SK-N-SH (cell line): ENCODE measurements at regions not wholly inside any gene's neighbourhood (a gene's known extent, or its start where the extent isn't known, plus 50 kb on each side); places are given as distances from the start of the nearest gene placed in this dataset.

Source experiments
- CTCF ChIA-PET: fragments of 300-600, 350-600 bp; formaldehyde crosslinking; extraction: SDS; loops from one replicate; lab custom pipeline; 2021; lab: Yijun Ruan, JAX
- POLR2A ChIA-PET: fragments of 350-600 bp; sonication (Branson Sonifier 250); formaldehyde crosslinking; extraction: SDS; loops from one replicate; lab custom pipeline; 2020; ENCODE audit warnings: antibody characterized with exemption, inconsistent platforms; lab: Yijun Ruan, JAX
- DNase-seq: peaks from one replicate; pipeline ENCODE4 v3.0.0; 2012
- H2AFZ ChIP-seq: fragments of 200-600 bp; sonication (generic); 2 replicates; pipeline ENCODE4 v1.8.1; 2016; ENCODE audit warnings: antibody characterized with exemption, mild to moderate bottlenecking, low read depth
- H3F3A ChIP-seq: fragments of 200-600 bp; sonication (generic); replicated peaks from 2 replicates; pipeline ENCODE3; 2016; ENCODE audit warnings: antibody characterized with exemption, mild to moderate bottlenecking; ENCODE audit not compliant: insufficient read depth
- H3K27ac ChIP-seq, 2 experiments: fragments of 200-500 bp in 1 of 2; fragments of 200-600 bp in 1 of 2; sonication (Bioruptor generic) in 1 of 2; sonication (generic), shearing (Covaris generic) in 1 of 2; 2 replicates each; pipeline versions ENCODE4 v1.5.1 to v1.6.1; 2014 to 2016; ENCODE audit warnings: low read depth in 2 of 2, inconsistent platforms in 1 of 2, low read length in 1 of 2, mild to moderate bottlenecking in 1 of 2, mixed read lengths in 1 of 2
- H3K27me3 ChIP-seq: fragments of 200-600 bp; sonication (generic), shearing (Covaris generic); 2 replicates; pipeline ENCODE4 v1.6.1; 2016; ENCODE audit warnings: mixed run types; ENCODE audit not compliant: insufficient read depth
- H3K36me3 ChIP-seq, 2 experiments: fragments of 200-500 bp in 1 of 2; fragments of 200-600 bp in 1 of 2; sonication (Bioruptor generic) in 1 of 2; sonication (generic) in 1 of 2; replicated peaks in 1 of 2; 2 replicates each; pipeline versions ENCODE3 to v1.5.1; 2014 to 2016; ENCODE audit warnings: low read length in 1 of 2, mild to moderate bottlenecking in 1 of 2; ENCODE audit not compliant: insufficient read depth in 2 of 2, control insufficient read depth in 1 of 2
- H3K4me1 ChIP-seq, 2 experiments: fragments of 200-500 bp in 1 of 2; fragments of 200-600 bp in 1 of 2; sonication (Bioruptor generic) in 1 of 2; sonication (generic), shearing (Covaris generic) in 1 of 2; 2 replicates each; pipeline versions ENCODE4 v1.5.1 to v1.6.1; 2014 to 2016; ENCODE audit warnings: low read depth in 1 of 2, low read length in 1 of 2, mixed run types in 1 of 2; ENCODE audit not compliant: insufficient read depth in 2 of 2, control insufficient read depth in 1 of 2
- H3K4me2 ChIP-seq: fragments of 200-600 bp; sonication (generic), shearing (Covaris generic); 2 replicates; pipeline ENCODE4 v1.6.1; 2017; ENCODE audit warnings: mixed run types
- H3K4me3 ChIP-seq, 2 experiments: fragments of 200-500 bp in 1 of 2; fragments of 200-600 bp in 1 of 2; sonication (Bioruptor generic) in 1 of 2; sonication (generic), shearing (Covaris generic) in 1 of 2; 2 replicates each; pipeline versions ENCODE4 v1.5.1 to v1.8.1; 2014 to 2016; ENCODE audit warnings: low read depth in 2 of 2, inconsistent platforms in 1 of 2, low read length in 1 of 2, mild to moderate bottlenecking in 1 of 2, mixed read lengths in 1 of 2, moderate library complexity in 1 of 2
- H3K79me2 ChIP-seq: fragments of 200-600 bp; sonication (generic); 2 replicates; pipeline ENCODE4 v1.8.1; 2017; ENCODE audit warnings: mild to moderate bottlenecking; ENCODE audit not compliant: insufficient read depth
- H3K9ac ChIP-seq: fragments of 200-600 bp; sonication (generic); 2 replicates; pipeline ENCODE4 v1.6.1; 2017; ENCODE audit warnings: mixed run types
- H3K9me2 ChIP-seq: fragments of 200-600 bp; sonication (generic); 2 replicates; pipeline ENCODE4 v1.6.1; 2017; ENCODE audit warnings: mixed run types
- H3K9me3 ChIP-seq: fragments of 200-600 bp; sonication (generic); 2 replicates; pipeline ENCODE4 v1.6.1; 2017; ENCODE audit warnings: mixed run types, mild to moderate bottlenecking, moderate library complexity
- H4K20me1 ChIP-seq: fragments of 200-600 bp; sonication (generic); 2 replicates; pipeline ENCODE4 v1.6.1; 2017; ENCODE audit warnings: mild to moderate bottlenecking, mixed run types; ENCODE audit not compliant: insufficient read depth
- FOSL2 ChIP-seq: IDR thresholded peaks from 2 replicates; pipeline ENCODE4 v1.4.0; 2012; ENCODE audit warnings: low read depth, mild to moderate bottlenecking, moderate library complexity, borderline replicate concordance
- GABPA ChIP-seq: IDR thresholded peaks from 2 replicates; pipeline ENCODE4 v1.4.0; 2012; ENCODE audit warnings: low read depth, mild to moderate bottlenecking
- GATA2 ChIP-seq: sonication (generic); formaldehyde crosslinking; IDR thresholded peaks from 2 replicates; pipeline ENCODE4 v1.5.0; 2020; ENCODE audit warnings: mild to moderate bottlenecking, missing genetic modification reagents
- IRF3 ChIP-seq: fragments of 150-350 bp; IDR thresholded peaks from 2 replicates; pipeline ENCODE4 v1.6.1; 2016; ENCODE audit warnings: mild to moderate bottlenecking, low read depth, low read length
- JUND ChIP-seq: IDR thresholded peaks from 2 replicates; pipeline ENCODE4 v1.4.0; 2012
- MEF2A ChIP-seq: IDR thresholded peaks from 2 replicates; pipeline ENCODE4 v1.4.0; 2012; ENCODE audit warnings: low read depth, borderline replicate concordance
- NFIC ChIP-seq: IDR thresholded peaks from 2 replicates; pipeline ENCODE4 v1.4.0; 2012; ENCODE audit warnings: borderline replicate concordance
- NRF1 ChIP-seq: IDR thresholded peaks from 2 replicates; pipeline ENCODE4 v1.6.1; 2012; ENCODE audit warnings: low read depth, mild to moderate bottlenecking, low read length
- POLR2AphosphoS5 ChIP-seq: IDR thresholded peaks from 2 replicates; pipeline ENCODE4 v1.6.1; 2012; ENCODE audit warnings: low read depth, low read length
- RCOR1 ChIP-seq: fragments of 150-350 bp; IDR thresholded peaks from 2 replicates; pipeline ENCODE4 v1.6.1; 2017; ENCODE audit warnings: antibody characterized with exemption, low read length
- RXRA ChIP-seq: IDR thresholded peaks from 2 replicates; pipeline ENCODE4 v1.4.0; 2012; ENCODE audit warnings: low read depth, mild to moderate bottlenecking, borderline replicate concordance
- USF1 ChIP-seq: IDR thresholded peaks from 2 replicates; pipeline ENCODE4 v1.4.0; 2012; ENCODE audit warnings: low read depth, borderline replicate concordance
- USF2 ChIP-seq: fragments of 150-350 bp; IDR thresholded peaks from 2 replicates; pipeline ENCODE4 v1.6.1; 2017; ENCODE audit warnings: antibody characterized with exemption, low read length, low read depth, borderline replicate concordance
- WGBS: methylation state at CpG from one replicate; pipeline ENCODE4 v1.1.6; 2017; ENCODE audit warnings: low lambda C conversion rate; 5-methylcytosine and 5-hydroxymethylcytosine counted together

GRCh38 chr1:87760155-87760554, 431.5 kb downstream of the LMO4 start:
- ChIA-PET POLR2A (no interaction called here), CTCF (no interaction called here)
- no peak for DNase-seq
- Histone ChIP-seq H3K4me2 (no peak overlapping the region), H3K9me2 (no peaks in the 10 kb centered on the region), H4K20me1 (no peaks in the 10 kb centered on the region), H3K79me2 (no peaks in the 10 kb centered on the region), H3K36me3 (no peaks in the 10 kb centered on the region), H3K27me3 (no peaks in the 10 kb centered on the region), H2AFZ (0 out of 2 replicates have a peak overlapping the region, but pooled peaks have one; percentile 10), H3K4me3 (no peak overlapping the region), H3K9me3 (no peaks in the 10 kb centered on the region), H3K27ac (no peak overlapping the region), H3K9ac (no peak overlapping the region), H3F3A (no peaks in the 10 kb centered on the region), H3K4me1 (no peaks in the 10 kb centered on the region)
- WGBS = 37% methylated on average over 2 of the region's 2 CpGs
- TF ChIP-seq MEF2A = no peak
- TF ChIP-seq RXRA = no peak
- no peak for TF ChIP-seq USF2
- no peak for TF ChIP-seq JUND
- TF ChIP-seq NFIC = no peak
- no peak for TF ChIP-seq NRF1

GRCh38 chr1:87760654-87761053, 432.0 kb downstream of the LMO4 start:
- Histone ChIP-seq H3K27ac (no peak overlapping the region), H3F3A (no peaks in the 10 kb centered on the region), H3K9me2 (no peaks in the 10 kb centered on the region), H2AFZ (0 out of 2 replicates have a peak overlapping the region, but pooled peaks have one; percentile 10), H3K36me3 (no peaks in the 10 kb centered on the region), H3K79me2 (no peaks in the 10 kb centered on the region), H3K27me3 (no peaks in the 10 kb centered on the region), H3K4me3 (no peak overlapping the region), H4K20me1 (no peaks in the 10 kb centered on the region), H3K9ac (no peak overlapping the region), H3K4me1 (no peaks in the 10 kb centered on the region), H3K9me3 (no peaks in the 10 kb centered on the region), H3K4me2 (no peak overlapping the region)
- no peak for TF ChIP-seq GABPA
- TF ChIP-seq GATA2 (CRISPR knock-in tag) = no peak
- no peak for TF ChIP-seq POLR2AphosphoS5
- TF ChIP-seq FOSL2 = no peak
- no peak for TF ChIP-seq USF1
- TF ChIP-seq RCOR1 = no peak
- TF ChIP-seq IRF3 = no peak
- ChIA-PET CTCF (no interaction called here), POLR2A (no interaction called here)
- 88% methylated on average over 1 of the region's 1 CpG for WGBS
- DNase-seq = no peak
